OCI-LY3 (cell line): ENCODE measurements at regions not wholly inside any gene's neighbourhood (a gene's known extent, or its start where the extent isn't known, plus 50 kb on each side); places are given as distances from the start of the nearest gene placed in this dataset.

Source experiments
- CTCF ChIP-seq: fragments of 200-600, 300-600 bp; sonication (generic); IDR thresholded peaks from 2 replicates; pipeline ENCODE4 v1.5.1; 2014; ENCODE audit warnings: antibody characterized with exemption, low read length, low read depth
- EZH2phosphoT487 ChIP-seq: fragments of 200-600 bp; shearing (Covaris generic); IDR thresholded peaks from 2 replicates; pipeline ENCODE4 v1.6.1; 2018; ENCODE audit warnings: antibody characterized with exemption, mixed run types, low read depth

GRCh38 chr12:63086149-63086915, 64.7 kb downstream of the AVPR1A start:
- TF ChIP-seq CTCF: no peak
- no peak for TF ChIP-seq EZH2phosphoT487
